ENCODE measurements at regions not wholly inside any gene's neighbourhood (a gene's known extent, or its start where the extent isn't known, plus 50 kb on each side); places are given as distances from the start of the nearest gene placed in this dataset.

DNA sequence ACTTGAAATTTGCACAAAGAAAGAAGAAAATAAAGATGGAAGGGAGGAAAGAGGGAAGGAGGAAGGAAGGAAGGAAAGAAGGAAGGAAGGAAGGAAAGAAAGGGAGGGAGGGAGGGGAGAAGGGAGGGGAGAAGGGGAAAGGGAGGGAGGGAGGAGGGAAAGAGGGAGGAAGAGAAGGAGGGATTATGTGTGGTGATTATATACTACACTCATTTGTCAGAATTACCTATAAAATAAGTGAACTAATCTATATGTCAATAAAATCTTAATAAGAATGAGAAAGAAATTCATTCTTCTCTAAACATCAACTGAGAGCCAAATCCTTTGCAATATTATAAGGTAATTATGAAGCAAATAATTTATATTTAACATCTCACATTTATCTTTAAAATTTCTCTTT lies 77.9 kb upstream of the TFAP2D start:
- intact Hi-C loops (cut with micrococcal nuclease): no loop called here
- Histone ChIP-seq H3K27me3 (ENCODE audit: control insufficient read depth in 2 of 2, insufficient read depth in 2 of 2, low read length in 2 of 2) (no peaks in the 10 kb centered on the region), H3K4me3 (replicated peaks in 1 of 3; ENCODE audit: low read depth in 2 of 3, low read length in 3 of 3) (no peak overlapping the region), H3K36me3 (replicated peaks in 1 of 2; ENCODE audit: control insufficient read depth in 1 of 2, insufficient read depth in 2 of 2, low read length in 2 of 2) (no peaks in the 10 kb centered on the region), H3K4me1 (ENCODE audit: control insufficient read depth in 1 of 2, insufficient read depth in 2 of 2, low read length in 2 of 2) (no peaks in the 10 kb centered on the region), H3K79me2 (ENCODE audit: insufficient read depth, low read length) (no peaks in the 10 kb centered on the region), H3K9me3 (replicated peaks in 1 of 2; ENCODE audit: control insufficient read depth in 1 of 2, insufficient read depth in 1 of 2, low read length in 2 of 2) (no peaks in the 10 kb centered on the region), H3K9ac (ENCODE audit: insufficient read depth, low read length, poor library complexity, severe bottlenecking) (no peak overlapping the region), H4K20me1 (ENCODE audit: insufficient read depth, low read length) (no peaks in the 10 kb centered on the region), H3K27ac (ENCODE audit: low read depth in 1 of 2, low read length in 2 of 2) (no peak overlapping the region), H2AFZ (ENCODE audit: insufficient read depth, low read depth, low read length, poor library complexity, severe bottlenecking) (no peak overlapping the region), H3K4me2 (replicated peaks; ENCODE audit: extremely low read depth, low read length, poor library complexity, severe bottlenecking) (no peak overlapping the region)
- Mint-ChIP-seq H3K4me3 (no peak overlapping the region), H3K36me3 (no peaks in the 10 kb centered on the region), H3K9me3 (peaks cover 0 to 4% (median 0%) of the 10 kb centered on the region in 7 donors), H3K27ac (no peak overlapping the region), H3K27me3 (ENCODE audit: low read depth in 3 of 3) (no peaks in the 10 kb centered on the region), H3K4me1 (no peaks in the 10 kb centered on the region)
- DNase-seq: no peak
- TF ChIP-seq, protein P1, sequence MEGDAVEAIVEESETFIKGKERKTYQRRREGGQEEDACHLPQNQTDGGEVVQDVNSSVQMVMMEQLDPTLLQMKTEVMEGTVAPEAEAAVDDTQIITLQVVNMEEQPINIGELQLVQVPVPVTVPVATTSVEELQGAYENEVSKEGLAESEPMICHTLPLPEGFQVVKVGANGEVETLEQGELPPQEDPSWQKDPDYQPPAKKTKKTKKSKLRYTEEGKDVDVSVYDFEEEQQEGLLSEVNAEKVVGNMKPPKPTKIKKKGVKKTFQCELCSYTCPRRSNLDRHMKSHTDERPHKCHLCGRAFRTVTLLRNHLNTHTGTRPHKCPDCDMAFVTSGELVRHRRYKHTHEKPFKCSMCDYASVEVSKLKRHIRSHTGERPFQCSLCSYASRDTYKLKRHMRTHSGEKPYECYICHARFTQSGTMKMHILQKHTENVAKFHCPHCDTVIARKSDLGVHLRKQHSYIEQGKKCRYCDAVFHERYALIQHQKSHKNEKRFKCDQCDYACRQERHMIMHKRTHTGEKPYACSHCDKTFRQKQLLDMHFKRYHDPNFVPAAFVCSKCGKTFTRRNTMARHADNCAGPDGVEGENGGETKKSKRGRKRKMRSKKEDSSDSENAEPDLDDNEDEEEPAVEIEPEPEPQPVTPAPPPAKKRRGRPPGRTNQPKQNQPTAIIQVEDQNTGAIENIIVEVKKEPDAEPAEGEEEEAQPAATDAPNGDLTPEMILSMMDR (IDR thresholded peaks at IDR 0.05): no peak

DNA sequence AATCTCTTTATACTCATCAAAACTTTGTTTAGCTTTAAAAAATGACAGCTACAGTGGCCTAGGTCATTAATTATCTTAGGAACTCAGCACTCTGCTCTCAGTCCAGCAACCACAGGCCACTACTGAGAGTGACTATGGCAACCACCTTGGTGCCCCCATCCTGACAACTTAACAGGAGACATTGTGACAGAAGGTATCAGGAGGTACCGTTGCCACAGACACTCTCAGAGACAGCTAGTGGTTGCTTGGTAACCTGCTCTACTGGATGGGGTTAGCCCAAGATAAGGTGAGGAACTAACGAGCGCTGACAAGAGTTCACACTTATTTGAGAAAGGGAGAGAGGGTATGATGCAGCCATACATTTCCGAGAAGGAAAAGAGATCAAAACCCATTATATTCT lies 76.1 kb upstream of the TFAP2D start:
- Mint-ChIP-seq H3K27me3 (ENCODE audit: low read depth in 3 of 3) (no peaks in the 10 kb centered on the region), H3K9me3 (peaks cover 0 to 4% (median 0%) of the 10 kb centered on the region in 7 donors), H3K36me3 (no peaks in the 10 kb centered on the region), H3K4me3 (no peak overlapping the region), H3K4me1 (no peaks in the 10 kb centered on the region), H3K27ac (no peak overlapping the region)
- H3K79me2 ChIP-seq (ENCODE audit: insufficient read depth, low read length): no peaks in the 10 kb centered on the region
- no peak overlapping the region for H3K27ac ChIP-seq (ENCODE audit: low read depth in 1 of 2, low read length in 2 of 2)
- H2AFZ ChIP-seq (ENCODE audit: insufficient read depth, low read depth, low read length, poor library complexity, severe bottlenecking): no peak overlapping the region
- no peaks in the 10 kb centered on the region for H4K20me1 ChIP-seq (ENCODE audit: insufficient read depth, low read length)
- TF ChIP-seq, protein P1 (IDR thresholded peaks at IDR 0.05): no peak
- no peak overlapping the region for H3K4me3 ChIP-seq (replicated peaks in 1 of 3; ENCODE audit: low read depth in 2 of 3, low read length in 3 of 3)
- intact Hi-C loops (cut with micrococcal nuclease): no loop called here
- no peaks in the 10 kb centered on the region for H3K36me3 ChIP-seq (replicated peaks in 1 of 2; ENCODE audit: control insufficient read depth in 1 of 2, insufficient read depth in 2 of 2, low read length in 2 of 2)
- no peak overlapping the region for H3K9ac ChIP-seq (ENCODE audit: insufficient read depth, low read length, poor library complexity, severe bottlenecking)
- H3K4me2 ChIP-seq (replicated peaks; ENCODE audit: extremely low read depth, low read length, poor library complexity, severe bottlenecking): no peak overlapping the region
- H3K4me1 ChIP-seq (ENCODE audit: control insufficient read depth in 1 of 2, insufficient read depth in 2 of 2, low read length in 2 of 2): no peaks in the 10 kb centered on the region
- WGBS (ENCODE audit: insufficient coverage): no CpG with 5 or more reads among the region's 4 CpGs
- no peaks in the 10 kb centered on the region for H3K27me3 ChIP-seq (ENCODE audit: control insufficient read depth in 2 of 2, insufficient read depth in 2 of 2, low read length in 2 of 2)
- no peak for DNase-seq
- no peaks in the 10 kb centered on the region for H3K9me3 ChIP-seq (replicated peaks in 1 of 2; ENCODE audit: control insufficient read depth in 1 of 2, insufficient read depth in 1 of 2, low read length in 2 of 2)
